ENCODE measurements at regions not wholly inside any gene's neighbourhood (a gene's known extent, or its start where the extent isn't known, plus 50 kb on each side); places are given as distances from the start of the nearest gene placed in this dataset.

DNA sequence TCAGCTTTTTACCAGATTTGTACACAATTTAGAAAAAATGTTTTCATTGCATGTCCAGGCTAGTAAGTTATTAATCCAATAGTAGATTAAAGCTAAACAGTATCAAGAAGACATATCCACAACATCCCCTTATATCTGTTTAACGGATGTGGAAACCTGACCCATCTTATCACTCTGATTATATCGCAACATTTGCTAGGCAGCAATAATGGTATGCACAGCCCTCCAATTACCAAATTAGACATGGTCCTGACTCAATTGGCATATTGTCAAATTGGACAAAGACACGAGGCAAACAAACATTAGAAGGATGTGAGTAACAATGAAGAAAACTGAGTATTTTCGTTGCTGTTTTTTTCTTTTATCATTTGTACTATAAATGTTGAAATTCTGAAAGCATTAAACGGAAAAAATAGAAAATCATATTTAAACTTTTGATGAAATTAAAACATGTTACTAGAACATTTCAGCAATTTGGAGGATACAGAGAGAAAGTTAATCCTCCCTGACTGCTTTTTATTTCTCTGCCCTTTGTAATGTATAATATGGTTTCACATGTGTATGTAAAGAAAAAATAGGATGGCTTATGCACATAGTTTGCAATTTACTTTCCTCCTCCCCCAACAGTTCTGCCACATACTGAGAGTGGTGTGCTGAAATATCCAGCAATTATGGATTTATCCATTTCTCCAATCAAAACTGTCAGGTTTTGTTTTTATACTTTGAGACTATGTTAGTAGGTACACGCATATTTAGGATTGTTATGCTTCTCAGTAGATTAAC is 633.7 kb downstream of the ZIC1 start:
- DNase-seq, result no peak

DNA sequence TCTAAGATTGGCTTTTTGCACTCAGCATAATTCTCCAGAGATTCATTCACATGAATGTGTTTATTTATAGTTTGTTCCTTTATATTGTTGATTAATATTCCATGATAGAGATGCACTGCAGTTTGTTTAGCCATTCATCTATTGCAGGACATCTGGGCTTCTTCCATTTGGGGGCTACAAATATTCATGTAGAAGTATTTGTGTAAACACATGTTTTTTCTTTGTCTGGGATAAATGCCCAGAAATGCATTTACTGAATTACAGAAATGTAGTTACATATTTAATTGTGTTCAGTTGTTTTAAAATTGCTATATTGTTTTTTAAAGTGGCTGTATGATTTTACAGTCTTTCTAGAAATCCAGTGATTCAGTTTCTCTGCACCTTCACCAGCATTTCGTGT is 635.0 kb downstream of the ZIC1 start:
- no peak for DNase-seq

DNA sequence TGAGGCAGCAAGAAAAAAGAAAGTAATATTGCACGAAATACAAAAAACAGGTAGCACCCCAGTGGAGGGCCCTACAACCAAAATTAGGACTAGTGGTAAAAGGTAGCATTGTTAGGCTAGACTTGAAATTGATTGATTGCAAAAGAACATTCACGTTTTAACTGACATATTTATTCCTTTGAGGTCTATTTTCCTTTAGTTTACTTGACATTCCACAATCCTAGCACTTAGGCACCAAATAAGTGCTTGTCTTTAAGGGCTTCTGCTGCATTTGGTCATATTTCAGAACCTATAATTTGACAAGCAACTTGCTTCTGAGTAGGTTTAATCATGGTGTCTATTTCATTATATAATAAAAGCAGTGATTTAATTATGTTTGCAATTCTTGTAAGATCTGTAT is 642.7 kb upstream of the AGTR1 start:
- DNase-seq, result no peak

DNA sequence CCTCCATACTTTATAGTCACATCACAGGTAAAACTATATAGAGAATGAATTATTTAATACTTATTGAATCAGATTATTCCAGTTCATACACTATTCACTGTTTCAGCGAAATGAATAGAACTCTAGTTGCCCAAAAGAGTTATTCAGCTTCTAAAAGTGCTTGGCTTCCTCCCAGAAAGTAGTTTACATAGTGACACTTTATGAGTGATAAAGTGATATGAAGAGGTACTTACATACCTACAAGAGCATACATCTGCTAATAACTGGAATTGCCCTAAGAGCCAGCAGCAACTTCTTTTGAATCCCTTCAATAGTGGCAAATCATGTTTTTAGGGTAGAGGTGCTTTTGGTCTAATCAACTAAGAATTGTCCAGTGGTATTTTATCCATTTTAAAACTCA is 635.1 kb upstream of the AGTR1 start:
- DNase-seq, result no peak

DNA sequence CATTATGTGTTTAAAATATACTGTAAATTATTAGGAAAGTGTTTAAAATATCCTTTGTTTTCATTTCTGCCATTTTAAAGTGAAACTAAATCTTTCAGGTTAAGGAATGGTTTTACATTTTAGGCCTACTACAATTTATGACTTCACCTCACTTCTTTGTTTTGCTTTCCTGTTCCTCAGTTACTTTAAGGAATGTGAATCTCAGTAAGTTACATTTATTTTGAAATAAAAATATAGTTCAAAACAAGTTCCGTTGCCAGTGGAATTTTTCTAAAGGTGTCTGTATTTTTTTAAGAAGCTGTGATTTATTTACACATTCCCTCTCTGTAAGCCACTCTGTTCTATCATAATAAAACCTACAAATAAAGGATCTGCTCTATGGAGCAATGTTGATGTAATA is 630.9 kb upstream of the AGTR1 start:
- no peak for DNase-seq

DNA sequence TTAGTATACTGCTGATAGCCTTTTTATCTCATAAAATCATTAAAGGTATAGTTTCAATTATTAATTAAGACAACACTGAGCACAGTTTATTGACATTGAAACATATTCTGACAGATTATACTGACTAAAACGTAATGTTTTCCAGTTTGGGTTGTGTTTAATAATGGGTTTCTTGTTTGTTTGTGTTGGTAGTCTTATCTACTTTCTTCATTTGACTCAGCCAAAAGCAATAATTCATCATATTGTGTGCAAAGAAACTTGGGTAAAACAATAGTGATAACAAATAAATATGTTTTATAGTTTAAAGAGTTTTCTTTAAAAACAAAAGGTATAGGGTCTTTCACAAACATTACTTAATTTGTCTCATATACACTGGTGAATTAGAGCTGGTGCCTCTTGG is 629.2 kb upstream of the AGTR1 start:
- DNase-seq, result no peak

DNA sequence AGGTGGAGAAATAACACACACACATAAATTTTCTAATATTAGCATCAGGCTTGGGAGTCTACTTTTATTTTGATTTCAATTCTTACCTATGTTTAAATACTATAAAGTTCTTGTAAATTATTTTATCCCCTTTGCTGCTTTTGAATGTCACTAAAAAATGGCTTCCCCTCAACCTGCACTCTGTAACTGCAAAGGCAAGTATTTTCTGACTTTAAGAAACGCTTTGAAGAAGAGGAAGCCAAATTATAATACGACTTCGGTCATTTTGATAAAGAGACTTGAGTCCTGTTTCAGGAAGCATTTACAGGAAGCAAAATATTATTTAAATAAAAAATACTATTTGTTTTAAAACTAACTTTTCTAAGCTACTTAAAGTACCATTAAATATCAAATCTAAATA is 627.7 kb upstream of the AGTR1 start:
- DNase-seq, result no peak

DNA sequence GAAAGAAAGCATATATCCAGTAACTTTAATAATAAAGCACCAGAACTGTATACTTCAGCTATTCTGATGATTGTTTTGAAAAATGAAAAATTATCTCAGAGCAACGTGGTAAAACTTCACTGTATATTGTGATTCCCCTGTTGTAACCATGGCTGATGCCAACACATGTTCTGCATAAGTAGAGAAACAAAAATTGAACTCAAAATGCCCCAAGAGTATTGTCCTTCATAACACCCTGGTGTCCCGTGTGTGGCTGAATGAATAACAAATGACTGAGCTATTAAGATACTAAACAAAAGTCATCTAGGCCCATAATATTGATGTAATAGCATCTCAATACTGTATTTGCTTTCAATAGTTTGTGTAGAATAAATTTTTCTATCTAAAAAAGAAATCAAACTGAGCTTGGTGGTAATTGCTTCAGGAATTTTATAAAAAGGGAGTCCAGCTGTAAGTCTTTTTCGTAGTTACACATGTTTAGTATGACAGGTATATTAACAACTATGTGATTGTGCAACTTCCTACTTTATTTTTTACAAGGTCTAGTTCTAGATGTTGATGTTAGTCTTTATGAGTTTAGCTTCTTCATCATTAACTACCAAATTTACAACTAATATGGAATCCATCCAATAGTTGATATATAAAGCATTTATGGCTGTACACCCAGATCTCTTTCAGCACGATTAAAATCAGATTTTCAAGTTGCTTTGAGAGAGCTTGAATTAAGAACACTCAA is 623.8 kb upstream of the AGTR1 start:
- DNase-seq, result no peak

DNA sequence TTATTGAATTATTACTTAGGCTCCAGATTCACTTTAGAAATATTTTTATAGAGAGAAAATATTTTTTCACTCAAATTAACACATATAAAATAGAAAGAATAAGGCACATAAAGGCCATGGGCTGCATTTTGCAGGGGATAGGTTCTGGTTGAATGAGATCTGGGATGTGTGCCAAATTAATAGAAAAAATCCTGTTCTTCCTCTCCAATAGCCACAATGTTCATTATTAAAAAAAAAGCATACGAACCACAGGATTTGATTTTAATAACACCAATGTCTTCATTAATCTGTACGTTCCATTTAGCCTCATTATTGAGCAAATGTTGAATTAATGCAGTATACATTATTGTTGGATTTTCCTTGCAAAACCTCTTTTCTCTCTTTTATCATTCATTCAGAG is 622.8 kb upstream of the AGTR1 start:
- peak; percentile 30 for DNase-seq

DNA sequence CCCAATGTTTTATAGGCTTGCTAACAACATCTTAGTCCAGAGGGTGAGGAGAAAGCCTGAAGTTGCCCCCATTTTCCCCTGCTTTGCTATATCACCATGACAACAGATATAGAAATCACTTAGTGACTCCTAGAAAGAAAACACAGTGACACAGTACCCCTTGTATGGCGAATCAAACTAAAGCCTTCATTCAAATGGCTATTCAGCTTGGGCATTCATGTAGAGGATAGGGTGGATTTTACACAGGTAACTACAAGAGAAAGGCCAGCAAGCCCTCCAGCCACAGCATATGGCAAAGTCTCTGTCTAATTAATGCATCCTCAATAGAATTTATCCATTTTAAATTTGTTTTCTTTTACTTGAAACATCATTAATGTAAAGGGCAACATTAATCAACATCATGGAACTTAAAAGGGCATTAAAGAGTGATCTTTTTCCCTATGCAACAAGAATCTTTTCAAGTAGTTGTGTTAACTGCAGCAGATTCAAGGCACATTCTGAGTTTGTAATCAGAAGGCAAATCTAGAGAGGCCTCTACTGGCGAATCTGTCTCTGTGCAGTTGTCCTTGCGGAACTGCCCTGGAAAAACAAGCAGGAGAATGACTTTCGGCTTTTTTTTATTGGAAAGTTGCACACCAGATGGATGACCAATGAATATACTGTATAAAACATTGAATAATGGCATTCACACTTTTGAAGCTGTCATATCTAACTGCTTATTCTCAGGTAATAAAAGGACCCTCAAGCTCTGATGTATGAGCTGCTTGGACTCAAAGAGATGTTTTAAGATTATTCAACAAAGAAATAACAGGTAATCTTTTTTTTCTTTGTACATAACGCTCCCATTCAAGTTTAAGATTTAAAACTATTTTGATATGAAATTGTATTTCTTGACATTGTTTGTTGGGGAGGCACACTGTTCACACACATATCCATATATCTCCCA is 621.7 kb upstream of the AGTR1 start:
- peak; percentile 78 for DNase-seq

DNA sequence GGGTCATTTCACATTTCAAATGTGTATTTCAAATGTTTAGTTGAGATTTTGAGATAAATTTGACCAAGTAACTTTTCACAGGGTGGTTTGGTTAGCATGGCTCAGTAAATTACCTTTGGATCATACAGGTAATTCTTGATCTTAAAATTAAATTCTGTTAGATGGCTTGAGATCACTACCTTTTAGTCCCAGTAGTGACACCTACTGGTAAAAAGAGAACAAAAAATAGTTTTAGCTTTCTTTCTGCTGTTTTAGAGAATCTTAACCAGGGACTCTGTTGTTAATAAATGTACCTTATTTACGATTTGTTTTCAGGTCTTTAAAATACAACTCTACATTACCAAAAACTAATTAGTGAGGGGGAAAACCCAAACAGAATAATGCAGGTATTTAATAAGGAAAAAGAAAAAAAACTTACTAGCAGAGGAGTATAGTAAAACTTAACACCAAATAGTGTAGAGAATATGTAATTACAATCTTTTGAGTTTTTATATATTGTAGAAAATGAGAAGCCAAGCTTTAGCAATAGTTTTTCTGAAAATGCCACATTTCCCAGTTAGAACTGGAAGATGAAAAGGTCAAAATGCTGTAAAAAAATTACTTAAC is 620.3 kb upstream of the AGTR1 start:
- peak; percentile 38 for DNase-seq

DNA sequence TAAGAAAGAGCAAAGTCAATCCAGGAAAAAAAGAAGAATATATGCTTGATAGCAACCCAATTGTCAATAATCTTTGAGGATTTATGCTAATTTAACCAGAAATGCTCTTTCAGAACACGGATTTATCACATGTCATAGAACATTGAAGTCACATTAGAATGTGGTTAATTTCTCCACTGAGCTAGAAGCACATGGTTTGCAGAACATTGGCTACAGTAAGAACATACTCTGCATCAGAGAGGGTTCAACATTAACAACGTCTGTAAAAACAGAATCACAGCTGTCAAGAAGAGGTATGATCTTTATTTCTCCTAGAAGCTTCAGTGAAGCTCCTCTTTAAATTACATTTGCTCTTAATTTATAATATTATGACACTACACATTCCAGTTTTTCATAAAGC is 619.7 kb upstream of the AGTR1 start:
- DNase-seq, result no peak

DNA sequence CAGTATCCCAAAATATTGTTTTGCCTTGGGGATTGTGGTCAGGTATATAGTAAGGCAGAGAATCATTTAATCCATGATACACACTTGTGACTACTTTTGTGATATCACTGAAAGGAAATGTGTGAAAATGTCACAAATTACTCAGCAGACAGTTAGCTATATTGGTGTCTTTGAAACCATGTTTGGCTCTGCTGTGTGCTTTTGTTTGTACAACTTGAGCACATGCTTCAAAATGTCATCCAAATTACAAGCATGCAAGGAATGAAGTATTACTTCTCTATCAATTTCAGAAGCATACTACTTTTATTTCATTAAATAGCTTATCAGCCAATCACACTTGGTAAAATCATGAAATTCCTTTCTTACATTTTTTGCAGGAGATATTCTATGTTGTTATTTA is 619.0 kb upstream of the AGTR1 start:
- no peak for DNase-seq

DNA sequence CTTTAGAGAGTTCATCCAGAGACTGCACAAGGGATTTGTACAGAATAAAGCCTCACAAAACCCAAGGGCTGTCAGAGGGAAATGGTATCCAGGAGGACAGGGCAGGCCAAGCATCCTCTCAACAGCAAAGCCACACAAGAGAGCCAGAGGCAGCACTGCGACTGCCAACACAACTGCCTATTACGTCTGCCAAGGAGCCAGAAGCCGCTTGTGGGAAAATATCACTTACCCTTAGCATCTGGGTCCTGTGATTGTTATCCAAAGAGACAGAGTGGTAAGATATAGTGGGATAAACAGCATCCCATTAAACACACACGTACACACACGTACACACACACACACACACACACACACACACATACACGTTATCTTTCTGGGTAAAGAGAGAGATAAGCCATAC is 618.3 kb upstream of the AGTR1 start:
- no peak for DNase-seq

DNA sequence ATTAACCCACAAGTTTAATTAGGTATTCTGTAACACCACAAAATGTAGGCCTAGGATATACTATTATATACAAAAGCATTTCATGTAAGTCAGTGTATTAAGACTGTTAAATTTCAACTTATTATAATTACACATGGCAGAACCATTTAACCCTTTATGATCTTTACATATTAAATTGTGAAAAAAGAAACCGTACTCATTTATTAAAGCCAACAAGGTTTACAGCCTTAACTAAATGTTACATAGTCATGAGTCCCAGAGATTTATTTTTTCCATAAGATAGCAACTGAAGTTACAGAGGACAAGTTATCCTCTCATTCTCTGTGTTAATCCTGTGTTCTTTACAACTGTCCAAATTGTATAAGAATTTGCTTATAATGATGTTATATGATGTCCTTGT is 615.8 kb upstream of the AGTR1 start:
- DNase-seq, result no peak

DNA sequence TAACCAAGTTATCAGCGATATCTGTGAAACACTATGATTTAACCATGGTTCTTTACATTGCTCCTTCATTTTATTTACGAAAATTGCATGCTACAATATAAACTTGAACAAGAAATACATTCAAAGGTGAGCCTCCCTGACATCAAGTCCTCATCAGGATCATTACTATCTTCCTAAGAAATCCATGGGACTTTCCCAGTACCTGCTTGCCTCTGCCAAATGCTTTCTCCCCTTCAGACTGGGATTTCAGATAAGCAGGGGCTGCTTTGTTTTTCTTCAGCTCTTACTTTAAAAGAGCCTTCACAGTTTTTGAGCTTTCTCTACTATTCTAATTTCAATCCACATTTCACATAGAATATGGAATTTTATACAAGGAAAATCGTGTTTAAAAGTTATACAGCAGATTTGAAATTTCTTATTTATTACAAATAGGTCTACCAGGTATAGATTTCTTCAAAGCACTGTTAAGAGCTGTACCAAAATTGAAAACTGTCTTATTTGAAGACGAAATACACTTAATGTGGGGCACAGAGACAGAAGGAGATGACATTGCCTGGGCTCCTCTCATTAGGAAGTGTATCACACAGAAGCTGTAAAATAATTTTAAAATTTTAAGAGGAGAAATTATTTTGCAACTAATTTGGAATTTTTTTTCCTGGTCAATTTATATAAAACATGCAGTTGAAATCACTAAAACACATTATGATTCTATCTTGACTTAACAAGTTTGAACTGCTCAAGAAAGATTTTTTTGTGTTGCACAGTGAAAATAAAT is 615.0 kb upstream of the AGTR1 start:
- DNase-seq, result no peak

DNA sequence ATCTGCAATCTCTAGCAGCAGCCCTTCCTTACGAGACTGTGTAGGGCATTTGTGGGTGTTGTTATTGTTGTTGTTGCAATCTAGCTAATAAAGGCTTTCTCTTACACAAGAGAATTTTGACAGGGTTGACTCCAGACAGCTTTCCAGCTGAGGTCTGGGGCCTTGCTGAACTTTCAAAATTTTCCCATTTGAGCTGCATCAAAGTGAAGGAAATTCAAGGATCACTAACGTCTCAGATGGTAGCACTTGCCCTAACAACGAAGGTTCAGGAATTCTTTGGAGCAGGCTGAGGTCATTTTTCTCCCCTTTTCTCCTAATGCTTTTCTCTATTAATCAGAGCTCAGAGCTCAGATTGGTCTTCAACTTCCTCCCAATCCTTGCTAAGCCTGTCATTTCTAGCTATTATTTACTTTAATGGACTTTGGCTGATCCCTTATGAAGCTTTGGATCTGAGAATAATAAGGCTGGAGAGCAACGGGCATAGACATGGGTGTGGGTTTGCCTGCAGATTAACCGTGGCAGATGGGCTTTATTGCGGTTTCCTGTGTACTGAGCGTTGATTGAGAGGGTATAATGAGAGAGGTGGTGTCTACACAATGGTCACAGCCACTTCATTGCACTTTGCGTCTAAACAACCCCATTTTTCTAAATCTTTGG is 614.0 kb upstream of the AGTR1 start:
- peak; percentile 15 for DNase-seq

DNA sequence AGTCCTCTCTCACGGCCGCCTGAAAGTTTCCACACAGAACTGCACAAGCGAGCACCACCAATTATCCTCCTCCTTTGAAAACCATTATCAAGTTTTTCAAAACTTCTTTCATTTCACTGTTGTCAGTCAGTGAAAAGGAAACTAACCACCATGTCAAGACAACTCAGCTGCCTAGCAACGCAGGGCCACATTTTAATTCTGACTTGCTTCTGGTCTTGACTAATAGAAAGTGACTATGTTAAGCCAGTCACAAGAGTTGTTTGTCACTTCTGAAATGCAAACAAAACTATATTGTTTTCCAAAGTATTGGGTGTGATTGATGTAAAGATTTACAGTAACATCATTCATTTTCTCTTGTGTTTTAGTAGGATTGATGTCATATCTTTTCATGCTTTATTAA is 612.8 kb upstream of the AGTR1 start:
- no peak for DNase-seq

DNA sequence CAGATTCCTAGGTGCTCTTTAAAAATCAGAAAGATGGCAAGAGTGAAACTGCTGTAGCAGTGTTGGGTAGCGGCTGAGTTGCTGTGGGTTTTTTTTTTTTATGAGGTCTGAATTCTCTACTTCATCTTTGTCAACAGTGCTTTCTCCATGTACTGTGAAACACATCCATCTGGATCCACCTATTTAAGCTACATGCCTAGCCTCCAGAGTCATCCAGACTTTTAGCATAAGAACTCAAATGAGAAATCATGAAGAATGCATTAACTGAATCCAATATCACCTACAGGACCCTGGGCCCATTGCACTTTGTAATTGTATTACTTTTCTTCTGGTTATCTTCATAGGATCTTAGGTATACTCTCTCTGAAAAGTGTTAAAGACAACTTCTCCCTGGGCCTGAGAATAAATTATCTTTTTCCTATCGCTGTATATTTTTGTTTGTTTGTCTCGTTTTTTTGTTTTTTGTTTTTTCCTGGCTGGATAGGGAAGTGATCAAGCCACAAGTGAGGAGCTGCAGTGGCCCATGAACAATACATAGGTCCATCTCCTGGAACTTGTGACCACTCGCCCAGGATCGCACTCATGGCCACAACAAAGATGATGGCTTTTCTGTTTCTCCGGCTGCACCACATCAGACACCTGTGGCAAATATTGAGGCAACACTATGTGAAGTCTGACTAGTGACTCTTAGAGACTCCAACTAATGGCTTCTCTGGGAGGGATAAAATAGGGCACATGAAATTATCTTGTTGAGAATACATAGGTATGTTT is 609.9 kb upstream of the AGTR1 start:
- DNase-seq, result no peak

DNA sequence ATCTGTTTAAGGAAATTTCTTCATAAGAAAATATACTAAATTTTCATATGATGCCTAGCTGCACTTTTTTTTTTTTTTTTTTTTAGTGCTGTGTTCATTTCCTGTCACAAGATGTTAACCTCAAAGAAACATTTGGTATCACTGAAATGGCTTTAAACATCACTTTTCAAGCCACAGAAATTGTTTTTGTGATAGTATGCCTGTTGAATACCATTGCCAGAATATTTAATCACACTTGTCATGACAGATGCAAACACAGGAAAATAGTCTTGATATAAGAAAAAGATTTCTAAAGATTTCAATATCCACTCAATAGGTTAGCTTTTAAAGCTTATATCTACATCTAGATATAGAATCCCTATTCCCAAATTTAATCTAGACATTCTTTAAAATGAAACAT is 608.5 kb upstream of the AGTR1 start:
- no peak for DNase-seq

DNA sequence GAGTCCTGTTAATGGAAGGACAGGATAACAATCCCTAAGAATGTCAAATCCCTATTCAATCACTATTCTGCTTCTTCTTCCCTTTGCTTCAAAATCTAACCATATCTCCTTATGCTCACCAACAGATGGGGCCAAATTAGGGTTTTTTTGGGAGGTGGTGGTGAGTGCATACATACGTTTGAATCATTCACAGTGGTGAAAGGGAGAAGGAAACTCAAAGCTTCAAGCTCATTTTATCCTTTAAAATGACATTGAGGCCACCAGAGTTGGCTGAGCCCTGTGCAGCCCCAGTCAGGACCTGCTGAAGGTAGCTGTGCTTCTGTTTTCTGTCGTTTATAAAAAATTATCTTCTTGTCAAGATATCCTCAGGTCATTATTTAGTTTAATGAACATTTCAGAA is 607.5 kb upstream of the AGTR1 start:
- DNase-seq, result no peak

All from NCI-H146 (cell line).